Fibroblast of lung (primary cell): ENCODE measurements at regions not wholly inside any gene's neighbourhood (a gene's known extent, or its start where the extent isn't known, plus 50 kb on each side); places are given as distances from the start of the nearest gene placed in this dataset.
A peak's percentile ranks its signal among the peaks of the same experiment; 100 is the strongest.

Experiments used
- DNase-seq, 2 donors: peaks; one replicate each; pipeline versions ENCODE4 v3.0.0 to v3.0.0-alpha.2; 2010; ENCODE audit warnings: low read depth in 2 of 2
- H2AFZ ChIP-seq: 2 replicates; pipeline ENCODE4 v1.5.1; 2012; ENCODE audit warnings: low read length, control low read depth, inconsistent platforms
- H3K27ac ChIP-seq: 2 replicates; pipeline ENCODE4 v1.5.1; 2011; ENCODE audit warnings: low read length, control low read depth; ENCODE audit not compliant: insufficient read depth
- H3K27me3 ChIP-seq: 2 replicates; pipeline ENCODE4 v1.5.1; 2011; ENCODE audit warnings: mild to moderate bottlenecking, low read length; ENCODE audit not compliant: control insufficient read depth, insufficient read depth
- H3K36me3 ChIP-seq: 2 replicates; pipeline ENCODE4 v1.5.1; 2011; ENCODE audit warnings: low read length; ENCODE audit not compliant: control insufficient read depth, insufficient read depth
- H3K4me1 ChIP-seq: 2 replicates; pipeline ENCODE4 v1.5.1; 2011; ENCODE audit warnings: low read length; ENCODE audit not compliant: control insufficient read depth, insufficient read depth; ENCODE audit errors: extremely low read depth
- H3K4me2 ChIP-seq: 2 replicates; pipeline ENCODE4 v1.5.1; 2011; ENCODE audit warnings: low read length, control low read depth; ENCODE audit not compliant: insufficient read depth; ENCODE audit errors: extremely low read depth
- H3K4me3 ChIP-seq, 4 experiments: fragments of 200-600 bp in 1 of 4; sonication (generic) in 1 of 4; replicated peaks in 1 of 4; 2 replicates each; pipeline ENCODE4 v1.5.1; 2011 to 2016; ENCODE audit warnings: low read length in 4 of 4, low read depth in 3 of 4, mild to moderate bottlenecking in 3 of 4, control low read depth in 2 of 4, inconsistent platforms in 1 of 4, mixed read lengths in 1 of 4; ENCODE audit not compliant: insufficient read depth in 1 of 4; ENCODE audit errors: control extremely low read depth in 1 of 4
- H3K79me2 ChIP-seq: 2 replicates; pipeline ENCODE4 v1.5.1; 2012; ENCODE audit warnings: mild to moderate bottlenecking, low read length, inconsistent platforms; ENCODE audit not compliant: control insufficient read depth, insufficient read depth
- H3K9ac ChIP-seq: 2 replicates; pipeline ENCODE4 v1.5.1; 2011; ENCODE audit warnings: mild to moderate bottlenecking, low read length, control low read depth; ENCODE audit not compliant: insufficient read depth
- H3K9me3 ChIP-seq: 2 replicates; pipeline ENCODE4 v1.5.1; 2012; ENCODE audit warnings: low read depth, low read length; ENCODE audit not compliant: control insufficient read depth, insufficient read depth
- H4K20me1 ChIP-seq: 2 replicates; pipeline ENCODE4 v1.5.1; 2011; ENCODE audit warnings: low read length; ENCODE audit not compliant: control insufficient read depth, insufficient read depth; ENCODE audit errors: extremely low read depth
- CTCF ChIP-seq, 2 donors: IDR thresholded peaks in 1 of 2; conservative IDR thresholded peaks in 1 of 2; 1 replicate in 1 of 2; 2 replicates in 1 of 2; pipeline ENCODE4 v1.5.1; 2011 to 2012; ENCODE audit warnings: low read length in 2 of 2, control low read depth in 1 of 2, inconsistent platforms in 1 of 2, low read depth in 1 of 2, mild to moderate bottlenecking in 1 of 2
- EZH2 ChIP-seq: IDR thresholded peaks from 2 replicates; pipeline ENCODE4 v1.5.1; 2012; ENCODE audit warnings: low read length, control low read depth, mild to moderate bottlenecking; ENCODE audit errors: missing control alignments

GRCh38 chr7:46583656-46584055, 662.6 kb upstream of the IGFBP3 start:
- Histone ChIP-seq H2AFZ (no peak overlapping the region), H3K9me3 (no peaks in the 10 kb centered on the region), H3K79me2 (no peaks in the 10 kb centered on the region), H4K20me1 (no peaks in the 10 kb centered on the region), H3K27me3 (no peaks in the 10 kb centered on the region), H3K27ac (no peak overlapping the region), H3K9ac (no peak overlapping the region), H3K36me3 (no peaks in the 10 kb centered on the region), H3K4me3 (no peak overlapping the region), H3K4me2 (no peak overlapping the region), H3K4me1 (peaks cover 2% of the 10 kb centered on the region)
- TF ChIP-seq EZH2: no peak
- no peak for TF ChIP-seq CTCF (conservative IDR thresholded peaks at IDR 0.05 in 1 of 2, IDR thresholded peaks at IDR 0.05 in 1 of 2; ENCODE audit: low read depth in 1 of 2, low read length in 2 of 2)
- peak; percentile 29 to 58 for DNase-seq

GRCh38 chr7:46581268-46581667, 660.2 kb upstream of the IGFBP3 start:
- Histone ChIP-seq H3K9me3 (no peaks in the 10 kb centered on the region), H2AFZ (no peak overlapping the region), H3K4me3 (no peak overlapping the region), H4K20me1 (no peaks in the 10 kb centered on the region), H3K27me3 (no peaks in the 10 kb centered on the region), H3K9ac (no peak overlapping the region), H3K27ac (no peak overlapping the region), H3K79me2 (no peaks in the 10 kb centered on the region), H3K4me1 (peaks cover 2% of the 10 kb centered on the region), H3K36me3 (no peaks in the 10 kb centered on the region), H3K4me2 (no peak overlapping the region)
- TF ChIP-seq EZH2 (no peak), CTCF (conservative IDR thresholded peaks at IDR 0.05 in 1 of 2, IDR thresholded peaks at IDR 0.05 in 1 of 2; ENCODE audit: low read depth in 1 of 2, low read length in 2 of 2) (no peak)
- DNase-seq: no peak

GRCh38 chr7:46580766-46581165, 659.7 kb upstream of the IGFBP3 start:
- Histone ChIP-seq H3K4me1 (peaks cover 2% of the 10 kb centered on the region), H3K79me2 (no peaks in the 10 kb centered on the region), H3K4me2 (no peak overlapping the region), H3K27ac (no peak overlapping the region), H3K27me3 (no peaks in the 10 kb centered on the region), H2AFZ (no peak overlapping the region), H3K36me3 (no peaks in the 10 kb centered on the region), H4K20me1 (no peaks in the 10 kb centered on the region), H3K4me3 (no peak overlapping the region), H3K9me3 (no peaks in the 10 kb centered on the region), H3K9ac (no peak overlapping the region)
- DNase-seq: no peak
- no peak for TF ChIP-seq EZH2
- TF ChIP-seq CTCF (conservative IDR thresholded peaks at IDR 0.05 in 1 of 2, IDR thresholded peaks at IDR 0.05 in 1 of 2; ENCODE audit: low read depth in 1 of 2, low read length in 2 of 2): no peak
